ENCODE measurements at regions not wholly inside any gene's neighbourhood (a gene's known extent, or its start where the extent isn't known, plus 50 kb on each side); places are given as distances from the start of the nearest gene placed in this dataset.

DNA sequence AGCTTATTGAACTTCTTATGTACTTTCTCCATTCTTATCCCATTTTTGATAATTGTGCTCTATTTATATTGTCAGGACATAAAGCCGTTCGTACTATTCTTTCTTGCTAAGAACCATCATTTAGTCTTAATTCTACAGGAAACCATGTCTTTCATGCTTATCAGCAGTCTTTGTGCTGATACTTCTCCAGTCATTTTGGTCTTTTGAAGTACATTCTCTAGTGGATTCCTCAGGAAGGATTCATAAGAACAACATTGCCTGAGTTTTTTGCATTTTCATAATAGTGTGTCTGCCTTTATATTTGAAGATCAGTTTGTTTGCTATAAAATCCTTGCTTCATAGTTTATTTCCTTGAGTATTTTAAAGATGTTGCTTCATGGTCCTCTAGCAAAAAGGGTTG, 126.6 kb upstream of the NEO1 start:
- TF ChIP-seq POLR2A (IDR thresholded peaks at IDR 0.05) (no peak), EP300 (IDR thresholded peaks at IDR 0.05) (no peak)

Data from suprapubic skin (tissue), 2 donors.